ENCODE measurements at regions not wholly inside any gene's neighbourhood (a gene's known extent, or its start where the extent isn't known, plus 50 kb on each side); places are given as distances from the start of the nearest gene placed in this dataset.
"Not testable (repeated sequence)": the region's sequence is repeated elsewhere in the genome, so short reads cannot be mapped to it uniquely, and the experiment has no call there.

DNA sequence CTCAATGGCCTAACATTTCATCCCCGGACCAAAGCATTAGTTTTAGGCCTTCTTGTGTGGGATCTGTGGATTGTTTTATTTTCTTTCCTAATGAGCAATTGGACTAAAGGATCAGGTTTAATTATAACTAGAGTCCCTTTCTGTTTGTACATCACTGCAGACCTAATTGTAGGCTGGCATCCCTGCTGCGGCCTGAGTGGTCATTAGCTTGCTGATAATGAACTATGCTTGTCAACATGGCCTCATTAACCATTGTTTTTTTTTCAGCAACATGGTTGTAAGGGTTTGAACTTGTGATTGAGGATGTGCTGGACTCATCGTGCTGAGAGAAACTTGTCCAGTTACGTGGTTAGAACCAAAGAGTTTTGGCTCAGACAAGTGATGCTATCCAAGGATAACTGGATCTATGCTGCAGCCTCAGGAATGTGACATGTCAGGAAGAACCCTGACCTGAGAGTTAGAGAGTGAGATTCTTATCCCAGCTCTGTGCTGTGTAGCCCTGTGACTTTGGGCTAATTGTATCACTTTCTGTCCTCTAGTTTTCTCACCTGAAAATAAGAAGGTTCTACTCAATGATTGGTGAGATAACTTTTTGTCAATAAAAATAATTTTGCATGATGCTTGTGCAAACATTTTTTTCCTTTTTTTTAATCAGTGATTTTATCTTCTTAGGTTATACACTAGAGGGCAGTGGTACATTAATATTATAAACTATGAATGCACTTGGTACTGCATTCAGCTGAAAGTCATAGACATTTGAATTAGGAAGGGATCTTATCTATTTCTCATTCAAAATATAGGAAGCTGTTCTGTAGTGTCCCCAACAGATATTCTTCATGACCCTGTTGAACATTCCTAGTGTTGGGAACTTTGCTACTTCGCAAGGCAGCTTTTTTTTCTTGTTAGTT lies 140.9 kb downstream of the RNF144B start:
- in situ Hi-C loops (cut with HindIII; ENCODE audit: low sequenced_read_pairs) = no loop called here

- in situ Hi-C loops (cut with HindIII; ENCODE audit: low sequenced_read_pairs) = no loop called here
Observed at GRCh38 chr6:18530201-18530600, 143.1 kb downstream of the RNF144B start.

GRCh38 chr6:18532139-18532538 lies 145.0 kb downstream of the RNF144B start:
- in situ Hi-C loops (cut with HindIII; ENCODE audit: low sequenced_read_pairs) = no loop called here

- in situ Hi-C loops (cut with HindIII; ENCODE audit: low sequenced_read_pairs) = no loop called here
Observed at GRCh38 chr6:18533793-18534192, 146.6 kb downstream of the RNF144B start.

- in situ Hi-C loops (cut with HindIII; ENCODE audit: low sequenced_read_pairs) = no loop called here
Observed at GRCh38 chr6:18536591-18537055, 149.5 kb downstream of the RNF144B start.

- in situ Hi-C loops (cut with HindIII; ENCODE audit: low sequenced_read_pairs) = no loop called here
Observed at GRCh38 chr6:18538315-18538714, 151.2 kb downstream of the RNF144B start.

GRCh38 chr6:18543051-18543450 lies 155.9 kb downstream of the RNF144B start:
- in situ Hi-C loops (cut with HindIII; ENCODE audit: low sequenced_read_pairs) = no loop called here

DNA sequence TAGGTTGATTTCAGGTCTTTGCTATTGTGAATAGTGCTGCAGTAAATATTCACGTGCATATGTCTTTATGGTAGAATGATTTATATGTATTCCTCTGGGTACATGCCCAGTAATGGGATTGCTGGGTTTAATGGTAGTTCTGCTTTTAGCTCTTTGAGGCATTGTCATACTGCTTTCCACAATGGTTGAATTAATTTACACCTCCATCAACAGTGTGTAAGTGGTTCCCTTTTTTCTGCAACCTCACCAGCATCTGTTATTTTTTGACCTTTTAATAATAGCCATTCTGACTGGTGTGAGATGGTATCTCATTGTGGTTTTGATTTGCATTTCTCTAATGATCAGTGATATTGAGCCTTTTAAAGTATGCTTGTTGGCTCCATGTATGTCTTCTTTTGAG lies 158.0 kb downstream of the RNF144B start:
- in situ Hi-C loops (cut with HindIII; ENCODE audit: low sequenced_read_pairs) = not testable (repeated sequence)

DNA sequence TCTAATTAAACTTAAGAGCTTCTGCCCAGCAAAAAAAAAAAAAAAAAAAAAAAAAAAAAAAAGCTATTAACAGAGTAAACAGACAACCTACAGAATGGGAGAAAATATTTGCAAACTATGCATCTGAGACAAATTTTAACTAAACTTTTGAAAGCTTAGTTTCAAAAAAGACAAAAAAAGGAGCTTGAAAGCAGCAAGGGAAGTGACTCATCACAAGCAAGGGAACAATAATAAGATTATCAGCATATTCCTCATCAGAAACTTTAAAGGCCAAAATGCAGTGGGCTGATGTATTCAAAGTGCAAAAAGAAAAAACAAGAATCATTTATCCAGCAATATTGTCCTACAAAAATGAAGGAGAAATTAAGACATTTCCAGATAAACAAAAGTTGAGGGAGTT lies 158.6 kb downstream of the RNF144B start:
- in situ Hi-C loops (cut with HindIII; ENCODE audit: low sequenced_read_pairs) = no loop called here

- in situ Hi-C loops (cut with HindIII; ENCODE audit: low sequenced_read_pairs) = no loop called here
Observed at GRCh38 chr6:18550119-18550518, 163.0 kb downstream of the RNF144B start.

- in situ Hi-C loops (cut with HindIII; ENCODE audit: low sequenced_read_pairs) = no loop called here
Observed at GRCh38 chr6:18551228-18551627, 164.1 kb downstream of the RNF144B start.

DNA sequence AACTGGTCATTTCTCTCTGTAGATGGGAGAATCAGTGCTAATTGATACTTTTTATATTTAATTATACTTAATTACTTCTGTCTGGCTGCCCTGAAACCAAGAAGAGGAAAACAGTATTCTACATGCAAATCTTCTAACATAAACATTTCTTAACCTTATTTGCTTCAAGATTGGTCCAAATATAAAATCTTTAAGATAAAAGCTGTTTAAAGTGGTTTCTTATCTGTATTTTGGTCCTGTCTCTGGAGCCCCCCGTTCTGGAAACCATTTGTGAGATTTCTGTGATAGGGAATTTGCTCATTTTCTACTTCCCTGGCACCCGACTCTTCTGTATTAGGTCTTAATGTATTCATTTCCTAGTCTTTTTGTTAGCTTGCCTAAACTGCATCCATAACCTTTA lies 168.6 kb downstream of the RNF144B start:
- in situ Hi-C loops (cut with HindIII; ENCODE audit: low sequenced_read_pairs) = no loop called here

- in situ Hi-C loops (cut with HindIII; ENCODE audit: low sequenced_read_pairs) = no loop called here
Observed at GRCh38 chr6:18561037-18561750, 174.0 kb downstream of the RNF144B start.

GRCh38 chr6:18562726-18563125 lies 175.6 kb downstream of the RNF144B start:
- in situ Hi-C loops (cut with HindIII; ENCODE audit: low sequenced_read_pairs) = no loop called here

- in situ Hi-C loops (cut with HindIII; ENCODE audit: low sequenced_read_pairs) = no loop called here
Observed at GRCh38 chr6:18564775-18565174, 177.6 kb downstream of the RNF144B start.

GRCh38 chr6:18565231-18565630 lies 178.1 kb downstream of the RNF144B start:
- in situ Hi-C loops (cut with HindIII; ENCODE audit: low sequenced_read_pairs) = no loop called here

GRCh38 chr6:18567380-18567779 lies 180.2 kb downstream of the RNF144B start:
- in situ Hi-C loops (cut with HindIII; ENCODE audit: low sequenced_read_pairs) = no loop called here

DNA sequence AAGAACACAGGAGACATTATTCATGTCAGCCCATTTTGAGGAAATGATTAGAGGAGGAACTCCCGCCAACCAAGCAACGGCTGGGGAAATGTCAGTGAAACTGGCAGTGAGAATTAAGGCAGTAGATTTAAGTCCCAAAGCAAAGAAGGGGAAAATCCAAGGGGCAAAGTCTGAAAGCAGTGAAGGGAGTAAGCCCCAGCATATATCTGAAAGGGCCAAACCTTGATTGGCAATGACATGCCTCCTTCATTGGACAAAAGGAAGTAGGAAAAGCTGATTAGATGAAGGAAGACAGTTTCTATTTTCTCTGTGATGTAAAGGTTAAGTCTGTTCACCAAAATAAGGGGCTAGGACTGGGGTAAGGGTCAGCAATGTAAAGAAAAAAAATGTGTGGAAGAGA lies 190.3 kb downstream of the RNF144B start:
- in situ Hi-C loops (cut with HindIII; ENCODE audit: low sequenced_read_pairs) = no loop called here

DNA sequence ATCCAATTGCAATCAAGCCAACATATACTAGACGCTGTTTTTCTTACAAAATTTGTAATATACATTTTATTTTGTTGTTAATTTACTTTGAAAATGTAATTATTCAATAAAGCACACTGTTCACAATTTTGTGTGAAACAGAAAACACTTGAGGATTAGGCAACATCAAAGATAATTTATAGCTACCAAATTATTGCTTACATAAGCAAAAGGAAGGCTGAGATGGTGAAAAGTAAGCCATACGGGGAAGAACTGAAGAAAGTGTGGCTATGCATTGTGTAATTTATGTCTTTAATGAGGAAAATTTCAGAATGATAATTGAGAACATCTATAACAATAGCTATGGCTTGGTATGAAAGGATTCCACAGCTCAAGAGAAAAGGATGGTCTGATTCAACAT lies 192.0 kb downstream of the RNF144B start:
- in situ Hi-C loops (cut with HindIII; ENCODE audit: low sequenced_read_pairs) = no loop called here

DNA sequence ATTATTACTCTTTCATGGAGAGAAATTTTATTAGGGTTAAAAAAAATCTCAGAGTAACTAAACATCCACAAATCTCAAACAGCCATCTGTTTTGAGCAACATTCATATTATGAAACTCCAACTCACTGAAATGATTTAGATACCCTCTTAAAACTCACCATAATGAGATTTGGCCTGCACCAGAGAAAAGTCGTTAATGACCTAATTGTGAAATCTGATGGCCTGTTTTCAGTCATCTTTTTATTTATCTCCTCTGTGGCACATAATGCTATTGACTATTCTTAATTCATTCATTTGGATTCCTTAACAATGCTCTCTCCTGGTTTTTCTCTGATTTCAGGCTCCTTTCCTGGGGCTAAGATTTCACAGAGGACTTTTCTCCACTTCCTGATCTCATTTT lies 192.7 kb downstream of the RNF144B start:
- in situ Hi-C loops (cut with HindIII; ENCODE audit: low sequenced_read_pairs) = no loop called here

- in situ Hi-C loops (cut with HindIII; ENCODE audit: low sequenced_read_pairs) = no loop called here
Observed at GRCh38 chr6:18584372-18584771, 197.2 kb downstream of the RNF144B start.

DNA sequence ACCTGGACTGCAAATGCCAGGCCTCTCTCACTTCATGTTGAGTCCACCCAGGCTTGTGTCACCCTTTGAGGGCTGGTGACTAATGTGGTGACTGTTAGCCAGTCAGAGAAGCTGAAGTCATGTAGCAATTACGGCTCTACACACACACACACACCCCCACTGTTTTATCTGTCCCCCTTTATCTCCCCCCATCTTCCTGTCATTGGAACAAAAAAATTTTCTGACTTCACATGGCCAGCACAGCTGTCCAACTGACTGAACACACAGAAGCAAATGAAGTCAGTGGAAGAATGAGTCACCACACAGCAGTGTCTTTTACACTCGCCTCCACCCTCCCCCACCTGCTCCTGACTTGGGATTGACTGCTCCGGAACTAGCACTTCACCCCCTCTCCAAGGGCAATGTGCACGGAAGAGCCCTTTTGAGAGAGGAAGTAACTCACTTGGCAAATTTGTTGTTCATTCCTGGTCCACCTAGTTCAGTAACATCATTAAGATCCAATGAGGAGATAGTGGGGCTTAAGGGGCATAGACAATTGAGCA lies 198.0 kb downstream of the RNF144B start:
- in situ Hi-C loops (cut with HindIII; ENCODE audit: low sequenced_read_pairs) = no loop called here
